ENCODE measurements at regions not wholly inside any gene's neighbourhood (a gene's known extent, or its start where the extent isn't known, plus 50 kb on each side); places are given as distances from the start of the nearest gene placed in this dataset.

GRCh38 chr7:115349635-115350034 lies 427.7 kb downstream of the MDFIC start:
- DNase-seq (ENCODE audit: low read depth in 1 of 2, low spot score in 1 of 2): no peak
- Histone ChIP-seq H3K4me3 (replicated peaks; ENCODE audit: insufficient read depth, low read length) (no peak overlapping the region), H3K27me3 (ENCODE audit: insufficient read depth, poor library complexity, severe bottlenecking) (no peaks in the 10 kb centered on the region), H3K27ac (replicated peaks) (no peak overlapping the region)
- no peak for TF ChIP-seq GABPA (IDR thresholded peaks at IDR 0.05; ENCODE audit: low read depth)
- no peak for TF ChIP-seq CTCF (IDR thresholded peaks at IDR 0.05; ENCODE audit: insufficient read depth, low read length)
- TF ChIP-seq POLR2AphosphoS5 (IDR thresholded peaks at IDR 0.05; ENCODE audit: low read depth): no peak
- no peak for TF ChIP-seq SPI1 (IDR thresholded peaks at IDR 0.05; ENCODE audit: borderline replicate concordance, low read depth)
- TF ChIP-seq REST (IDR thresholded peaks at IDR 0.05; ENCODE audit: insufficient replicate concordance, low read depth): no peak

- H3K27me3 ChIP-seq (ENCODE audit: insufficient read depth, poor library complexity, severe bottlenecking): no peaks in the 10 kb centered on the region
- TF ChIP-seq GABPA (IDR thresholded peaks at IDR 0.05; ENCODE audit: low read depth) (no peak), POLR2AphosphoS5 (IDR thresholded peaks at IDR 0.05; ENCODE audit: low read depth) (no peak), SPI1 (IDR thresholded peaks at IDR 0.05; ENCODE audit: borderline replicate concordance, low read depth) (no peak), CTCF (IDR thresholded peaks at IDR 0.05; ENCODE audit: insufficient read depth, low read length) (no peak), REST (IDR thresholded peaks at IDR 0.05; ENCODE audit: insufficient replicate concordance, low read depth) (no peak)
Observed at GRCh38 chr7:115346685-115347084, 424.8 kb downstream of the MDFIC start.

GRCh38 chr7:115340828-115341227 lies 418.9 kb downstream of the MDFIC start:
- TF ChIP-seq SPI1 (IDR thresholded peaks at IDR 0.05; ENCODE audit: borderline replicate concordance, low read depth): peak; percentile 9; the same call in 1 of the 2 replicates
- no peak for TF ChIP-seq CTCF (IDR thresholded peaks at IDR 0.05; ENCODE audit: insufficient read depth, low read length)
- H3K4me3 ChIP-seq (replicated peaks; ENCODE audit: insufficient read depth, low read length): no peak overlapping the region
- no peak overlapping the region for H3K27ac ChIP-seq (replicated peaks)
- H3K27me3 ChIP-seq (ENCODE audit: insufficient read depth, poor library complexity, severe bottlenecking): no peaks in the 10 kb centered on the region
- DNase-seq (ENCODE audit: low read depth in 1 of 2, low spot score in 1 of 2): no peak

More at GRCh38 chr7:115346685-115347084, 424.8 kb downstream of the MDFIC start:
- Histone ChIP-seq H3K4me3 (replicated peaks; ENCODE audit: insufficient read depth, low read length) (no peak overlapping the region), H3K27ac (replicated peaks) (no peak overlapping the region)
- DNase-seq (ENCODE audit: low read depth in 1 of 2, low spot score in 1 of 2): no peak

GRCh38 chr7:115338016-115338415 lies 416.1 kb downstream of the MDFIC start:
- Histone ChIP-seq H3K27ac (replicated peaks) (no peak overlapping the region), H3K27me3 (ENCODE audit: insufficient read depth, poor library complexity, severe bottlenecking) (no peaks in the 10 kb centered on the region), H3K4me3 (replicated peaks; ENCODE audit: insufficient read depth, low read length) (no peak overlapping the region)
- no peak for TF ChIP-seq CTCF (IDR thresholded peaks at IDR 0.05; ENCODE audit: insufficient read depth, low read length)
- no peak for TF ChIP-seq REST (IDR thresholded peaks at IDR 0.05; ENCODE audit: insufficient replicate concordance, low read depth)
- no peak for TF ChIP-seq GABPA (IDR thresholded peaks at IDR 0.05; ENCODE audit: low read depth)
- no peak for TF ChIP-seq SPI1 (IDR thresholded peaks at IDR 0.05; ENCODE audit: borderline replicate concordance, low read depth)
- TF ChIP-seq POLR2AphosphoS5 (IDR thresholded peaks at IDR 0.05; ENCODE audit: low read depth): no peak
- no peak for DNase-seq (ENCODE audit: low read depth in 1 of 2, low spot score in 1 of 2)

All from HL-60 (cell line).